ENCODE measurements at regions not wholly inside any gene's neighbourhood (a gene's known extent, or its start where the extent isn't known, plus 50 kb on each side); places are given as distances from the start of the nearest gene placed in this dataset.
"Not testable (repeated sequence)": the region's sequence is repeated elsewhere in the genome, so short reads cannot be mapped to it uniquely, and the experiment has no call there.

DNA sequence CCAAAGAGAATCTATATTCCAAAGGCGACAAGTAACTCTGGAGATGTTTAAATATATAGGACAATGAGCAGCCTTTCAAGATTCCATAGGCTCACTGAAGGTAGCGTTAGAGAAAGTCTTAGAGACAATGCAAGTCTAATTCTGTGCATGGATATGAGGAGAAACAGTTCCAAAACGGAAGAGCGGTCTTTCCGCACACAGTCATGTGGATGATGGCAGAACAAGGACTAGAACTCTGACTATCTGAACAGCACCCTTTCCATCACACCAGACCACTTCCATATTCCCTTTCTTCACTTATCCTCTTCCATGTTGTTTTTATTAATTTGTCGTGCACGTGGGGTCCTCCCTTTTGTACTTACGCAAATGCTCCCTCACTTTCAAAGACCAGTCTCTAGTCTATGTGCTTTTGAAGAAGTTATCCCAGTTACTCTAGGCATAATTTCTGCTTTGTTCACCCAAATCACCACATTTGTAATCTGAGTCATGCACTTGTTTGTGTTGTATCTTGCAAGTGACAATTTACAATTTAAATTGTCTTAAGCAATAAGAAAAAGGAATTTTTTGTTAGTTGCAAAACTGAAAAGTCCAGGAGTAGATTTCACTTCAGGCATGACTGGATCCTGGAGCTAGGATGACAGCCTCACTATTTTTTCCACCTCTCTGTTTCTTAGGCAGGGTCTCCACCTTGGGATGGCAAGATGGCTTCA is 116.0 kb upstream of the ADRA1B start:
- DNase-seq, result no peak

- DNase-seq, result no peak
Observed at GRCh38 chr5:159801303-159801702, 115.0 kb upstream of the ADRA1B start.

GRCh38 chr5:159802661-159803060 is 113.6 kb upstream of the ADRA1B start:
- no peak for DNase-seq

DNA sequence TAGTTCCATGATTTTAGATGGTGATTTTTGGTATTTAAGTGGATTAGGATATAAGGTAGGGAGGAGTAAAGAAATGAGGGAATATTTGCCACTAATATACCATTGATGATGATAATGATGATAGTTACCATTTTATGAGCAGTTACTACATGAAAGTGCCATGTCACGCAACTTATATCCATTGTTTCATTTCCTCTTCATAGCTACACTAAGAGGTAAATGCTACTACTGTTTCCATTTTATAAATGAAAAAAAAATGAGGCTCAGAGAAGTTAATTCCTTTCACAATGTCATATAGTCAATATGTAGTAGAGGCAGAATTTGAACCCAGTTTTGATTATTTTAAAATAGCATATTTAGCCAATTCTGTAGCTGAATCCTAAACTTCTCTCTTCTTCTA is 112.2 kb upstream of the ADRA1B start:
- no peak for DNase-seq

DNA sequence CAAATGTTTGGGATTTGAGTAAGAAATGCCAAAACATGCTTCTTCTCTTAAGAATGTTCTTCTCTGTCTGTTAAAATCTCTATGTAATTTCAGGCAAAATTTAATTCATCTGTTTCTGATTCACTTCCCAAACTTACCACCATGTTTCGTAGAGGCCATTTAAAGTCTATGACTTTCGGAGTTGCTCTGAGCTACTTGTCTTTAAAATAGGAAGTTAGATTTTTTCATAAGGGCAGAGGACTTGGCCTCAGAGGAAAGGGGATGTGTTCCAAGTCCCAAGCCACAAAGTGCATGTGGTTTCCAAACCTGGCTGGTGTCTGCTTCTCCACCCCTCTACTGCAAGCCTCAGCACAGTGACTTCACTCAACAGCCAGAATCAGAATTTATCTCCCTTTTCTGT is 111.3 kb upstream of the ADRA1B start:
- no peak for DNase-seq

DNA sequence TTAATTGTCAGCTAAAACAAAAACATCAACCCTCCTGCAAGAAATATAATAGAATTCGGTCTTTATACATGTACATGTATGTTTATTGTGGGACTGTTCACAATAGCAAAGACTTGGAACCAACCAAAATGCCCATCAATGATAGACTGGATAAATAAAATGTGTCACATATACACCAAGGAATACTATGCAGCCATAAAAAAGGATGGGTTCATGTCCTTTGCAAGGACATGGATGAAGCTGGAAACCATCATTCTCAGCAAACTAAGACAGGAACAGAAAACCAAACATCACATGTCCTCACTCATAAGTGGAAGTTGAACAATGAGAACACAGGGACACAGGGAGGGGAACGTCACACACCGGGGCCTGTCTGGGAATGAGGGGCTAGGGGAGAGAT is 109.1 kb upstream of the ADRA1B start:
- not testable (repeated sequence) for DNase-seq

DNA sequence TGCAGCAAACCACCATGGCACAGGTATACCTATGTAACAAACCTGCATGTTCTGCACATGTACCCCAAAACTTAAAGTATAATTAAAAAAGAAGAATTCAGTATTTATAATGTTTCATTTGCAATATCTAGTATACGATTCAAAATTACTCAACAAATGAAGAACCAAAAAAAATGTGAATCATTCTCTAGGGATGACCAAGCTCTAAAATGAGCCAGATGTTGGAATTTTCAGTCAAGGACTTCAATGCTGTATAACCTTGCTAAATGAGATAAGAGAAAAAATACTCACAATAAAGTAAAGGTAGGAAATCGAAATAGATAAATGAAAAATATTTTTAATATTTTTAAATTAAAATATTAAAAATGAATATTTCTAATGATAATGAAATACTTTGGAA is 108.7 kb upstream of the ADRA1B start:
- DNase-seq, result no peak

DNA sequence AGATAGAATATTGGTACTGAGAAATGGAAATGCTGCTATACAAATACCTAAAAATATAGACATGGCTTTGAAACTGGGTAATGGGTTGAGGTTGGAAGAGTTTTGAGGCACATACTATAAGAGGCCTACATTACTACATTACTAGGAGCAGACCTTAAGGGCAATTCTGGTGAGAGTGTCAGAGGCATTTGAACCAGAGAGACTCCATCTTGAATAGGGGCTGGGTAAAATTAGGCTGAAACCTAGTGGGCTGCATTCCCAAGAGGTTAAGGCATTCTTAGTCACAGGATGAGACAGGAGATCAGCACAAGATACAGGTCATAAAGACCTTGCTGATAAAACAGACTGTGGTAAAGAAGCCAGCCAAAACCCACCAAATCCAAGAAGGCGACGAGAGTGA is 104.6 kb upstream of the ADRA1B start:
- DNase-seq, result no peak

- DNase-seq, result not testable (repeated sequence)
Observed at GRCh38 chr5:159812759-159813158, 103.5 kb upstream of the ADRA1B start.

GRCh38 chr5:159814222-159814621 is 102.1 kb upstream of the ADRA1B start:
- no peak for DNase-seq

- no peak for DNase-seq
Observed at GRCh38 chr5:159814805-159815585, 101.3 kb upstream of the ADRA1B start.

- DNase-seq, result no peak
Observed at GRCh38 chr5:159817262-159818029, 98.8 kb upstream of the ADRA1B start.

DNA sequence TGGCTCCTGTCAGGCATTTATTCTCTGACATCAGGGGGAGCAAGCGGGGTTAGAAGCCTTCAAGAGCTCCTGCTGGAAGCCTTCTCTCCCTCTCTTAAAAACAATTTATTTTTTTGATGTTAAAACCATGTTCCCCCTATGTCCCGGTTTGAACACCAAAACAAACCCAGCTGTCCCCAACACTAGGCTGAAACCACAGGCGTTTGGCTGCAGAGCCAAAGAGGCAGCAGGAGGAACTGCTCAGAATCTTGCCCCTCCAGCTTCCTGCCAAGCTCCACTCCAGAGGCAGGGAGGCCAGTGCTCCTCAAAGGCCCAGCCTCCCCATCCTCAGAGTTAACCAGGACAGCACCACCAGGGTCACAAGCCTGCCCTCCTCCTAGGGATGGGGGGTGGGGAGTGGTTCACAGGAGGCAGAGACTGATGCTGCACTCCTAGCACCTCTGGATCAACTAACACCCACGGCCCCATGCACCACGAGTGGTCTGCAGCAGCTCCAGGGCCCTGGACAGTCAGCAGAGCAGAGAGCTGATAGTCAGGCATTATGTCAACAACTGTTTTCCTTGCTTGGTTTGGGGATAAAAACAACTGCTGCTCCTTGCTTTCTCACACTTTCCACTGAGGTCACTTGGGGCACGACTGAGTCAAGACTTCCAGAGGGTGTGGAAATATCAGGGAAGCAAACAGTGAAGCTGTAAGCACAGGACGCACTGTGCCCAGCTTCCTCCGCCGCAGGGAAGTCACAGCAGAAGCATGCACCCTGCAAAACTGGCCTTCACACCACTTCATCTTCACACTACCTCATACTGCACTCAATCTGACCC is 96.5 kb upstream of the ADRA1B start:
- DNase-seq, result no peak

DNA sequence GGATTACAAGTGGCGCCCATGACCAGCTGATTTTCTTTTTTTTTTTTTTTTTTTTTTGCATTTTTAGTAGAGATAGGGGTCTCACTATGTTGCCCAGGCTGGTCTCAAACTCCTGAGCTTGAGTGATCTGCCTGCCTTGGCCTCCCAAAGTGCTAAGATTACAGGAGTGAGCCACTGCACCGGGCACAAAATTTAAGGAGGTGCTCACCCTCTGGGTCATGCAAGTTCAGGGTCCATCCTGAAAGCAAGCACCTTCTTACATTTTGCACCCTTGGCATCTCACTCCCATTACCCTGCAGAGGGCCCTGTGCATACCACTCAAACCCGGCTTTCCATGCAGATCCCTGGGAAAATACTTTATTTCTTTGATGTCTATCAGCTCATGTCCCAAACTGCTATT is 95.6 kb upstream of the ADRA1B start:
- no peak for DNase-seq

- DNase-seq, result no peak
Observed at GRCh38 chr5:159821461-159821940, 94.8 kb upstream of the ADRA1B start.

- no peak for DNase-seq
Observed at GRCh38 chr5:159824188-159825161, 91.8 kb upstream of the ADRA1B start.

GRCh38 chr5:159825551-159826051 is 90.7 kb upstream of the ADRA1B start:
- no peak for DNase-seq

- DNase-seq, result no peak
Observed at GRCh38 chr5:159826351-159827214, 89.7 kb upstream of the ADRA1B start.

DNA sequence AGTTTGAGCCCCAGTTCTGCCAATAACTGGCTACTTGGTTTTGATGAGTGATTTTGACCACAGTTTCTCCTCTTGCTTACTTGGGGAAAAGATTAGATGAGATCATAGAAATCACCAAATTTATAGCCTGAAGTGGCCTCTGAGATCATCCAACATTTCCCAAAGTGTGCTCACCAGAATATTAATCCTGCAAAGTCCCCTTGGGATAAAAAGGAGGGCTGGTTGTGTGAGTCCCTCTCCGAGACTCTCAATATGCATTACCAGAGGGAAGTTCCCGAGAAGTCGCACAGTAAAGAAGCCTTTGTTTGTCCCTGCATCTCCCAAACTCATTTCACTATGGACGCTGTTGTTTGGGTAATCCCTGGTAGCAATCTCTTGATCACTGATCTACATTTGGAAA is 88.4 kb upstream of the ADRA1B start:
- DNase-seq, result no peak

GRCh38 chr5:159832073-159832472 is 84.2 kb upstream of the ADRA1B start:
- no peak for DNase-seq

Data from activated CD4-positive, CD25-positive, alpha-beta regulatory T cell (primary cell).